CD8-positive, alpha-beta memory T cell (primary cell): ENCODE measurements at regions not wholly inside any gene's neighbourhood (a gene's known extent, or its start where the extent isn't known, plus 50 kb on each side); places are given as distances from the start of the nearest gene placed in this dataset.

ENCODE experiments used
- CTCF ChIA-PET: fragments of 350-600 bp; sonication (Branson Sonifier 250); formaldehyde crosslinking; loops from one replicate; lab custom pipeline; 2021; ENCODE audit warnings: antibody characterized with exemption; lab: Charles Lee
- POLR2A ChIA-PET: fragments of 350-600 bp; sonication (Branson Sonifier 250); formaldehyde crosslinking; loops from one replicate; lab custom pipeline; 2021; ENCODE audit warnings: antibody characterized with exemption; lab: Charles Lee
- DNase-seq, 5 donors: peaks; one replicate each; pipeline versions ENCODE4 v3.0.0 to v3.0.0-alpha.2; 2020 to 2022; ENCODE audit warnings: mixed read lengths in 1 of 5
- H3K27ac ChIP-seq: one replicate; pipeline ENCODE4 v1.7.0; 2013; ENCODE audit warnings: low read depth, mild to moderate bottlenecking, low read length, moderate library complexity
- H3K27me3 ChIP-seq: 2 replicates; pipeline ENCODE4 v1.7.0; 2013; ENCODE audit warnings: low read length, mild to moderate bottlenecking; ENCODE audit not compliant: insufficient read depth, poor library complexity, severe bottlenecking
- H3K36me3 ChIP-seq: 2 replicates; pipeline ENCODE4 v1.7.0; 2013; ENCODE audit warnings: mild to moderate bottlenecking, low read length, moderate library complexity; ENCODE audit not compliant: insufficient read depth
- H3K4me1 ChIP-seq: 2 replicates; pipeline ENCODE4 v1.7.0; 2013; ENCODE audit warnings: mild to moderate bottlenecking, low read length, moderate library complexity; ENCODE audit not compliant: insufficient read depth
- H3K4me3 ChIP-seq: 2 replicates; pipeline ENCODE4 v1.7.0; 2013; ENCODE audit warnings: mild to moderate bottlenecking, low read length
- H3K9me3 ChIP-seq: 2 replicates; pipeline ENCODE4 v1.7.0; 2013; ENCODE audit warnings: mild to moderate bottlenecking, low read length
- H3K27ac Mint-ChIP-seq, 8 donors: one replicate each; pipeline ENCODE4 v1.8.0; 2020 to 2021; ENCODE audit warnings: mixed read lengths in 8 of 8, mild to moderate bottlenecking in 6 of 8, inconsistent platforms in 3 of 8, moderate library complexity in 3 of 8
- H3K27me3 Mint-ChIP-seq, 2 donors: one replicate each; pipeline ENCODE4 v1.8.0; 2020 to 2021; ENCODE audit warnings: mixed read lengths in 2 of 2, mild to moderate bottlenecking in 1 of 2, moderate library complexity in 1 of 2
- H3K36me3 Mint-ChIP-seq, 3 donors: one replicate each; pipeline ENCODE4 v1.8.0; 2020 to 2021; ENCODE audit warnings: mixed read lengths in 3 of 3, inconsistent platforms in 1 of 3, mild to moderate bottlenecking in 1 of 3
- H3K4me1 Mint-ChIP-seq, 3 donors: one replicate each; pipeline ENCODE4 v1.8.0; 2020 to 2021; ENCODE audit warnings: mixed read lengths in 3 of 3, inconsistent platforms in 1 of 3, mild to moderate bottlenecking in 1 of 3
- H3K4me3 Mint-ChIP-seq, 7 donors: one replicate each; pipeline ENCODE4 v1.8.0; 2020 to 2021; ENCODE audit warnings: mixed read lengths in 7 of 7, mild to moderate bottlenecking in 6 of 7, moderate library complexity in 4 of 7, inconsistent platforms in 2 of 7
- H3K9me3 Mint-ChIP-seq, 5 donors: one replicate each; pipeline ENCODE4 v1.8.0; 2020 to 2022; ENCODE audit warnings: mixed read lengths in 5 of 5, mild to moderate bottlenecking in 3 of 5, moderate library complexity in 2 of 5, inconsistent platforms in 1 of 5

DNA sequence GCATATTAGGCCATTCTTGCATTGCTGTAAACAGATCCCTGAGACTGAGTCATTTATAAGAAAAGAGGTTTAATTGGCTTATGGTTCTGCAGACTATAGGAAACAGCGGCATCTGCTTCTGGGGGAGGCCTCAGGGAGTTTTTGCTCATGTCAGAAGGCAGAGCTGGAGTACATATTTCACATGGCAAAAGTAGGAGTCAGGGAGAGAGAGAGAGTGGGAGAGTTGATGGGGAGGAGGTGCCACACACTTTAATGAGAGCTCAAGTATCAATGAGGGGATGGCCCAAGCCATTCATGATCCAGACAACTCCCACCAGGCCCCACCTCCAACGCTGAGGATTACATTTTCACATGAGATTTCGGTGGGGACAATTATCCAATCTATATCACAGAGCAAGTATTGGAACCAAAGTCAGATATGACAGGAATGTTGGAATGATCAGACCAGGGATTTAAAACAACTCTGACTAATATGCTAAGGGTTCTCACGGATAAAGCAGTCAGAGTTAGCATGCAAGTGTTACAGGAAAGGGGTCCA lies 795.3 kb upstream of the CELF2 start:
- H3K27ac Mint-ChIP-seq = no peak overlapping the region
- CTCF ChIA-PET = no interaction called here

DNA sequence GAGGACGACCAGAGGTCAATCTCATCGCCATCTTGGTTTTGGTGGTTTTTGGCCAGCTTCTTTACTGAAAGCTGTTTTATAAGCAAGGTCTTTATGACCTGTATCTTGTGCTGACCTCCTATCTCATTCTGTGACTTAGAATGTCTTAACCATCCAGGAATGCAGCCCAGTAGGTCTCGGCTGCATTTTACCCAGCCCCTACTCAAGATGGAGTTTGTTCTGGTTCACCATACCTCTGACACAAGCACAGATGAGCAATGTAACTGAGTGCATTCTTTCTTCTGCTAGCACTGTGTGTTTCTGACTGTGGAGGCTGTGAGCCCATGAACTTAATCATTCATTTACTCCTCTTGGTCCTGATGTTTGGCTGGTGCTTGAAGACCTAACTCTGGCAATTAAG lies 794.5 kb upstream of the CELF2 start:
- peaks cover 0 to 2% of the 10 kb centered on the region in 2 donors for H3K27me3 Mint-ChIP-seq
- H3K27me3 ChIP-seq = no peaks in the 10 kb centered on the region
- H3K4me1 ChIP-seq = no peaks in the 10 kb centered on the region
- H3K4me3 ChIP-seq = no peak overlapping the region
- H3K27ac Mint-ChIP-seq = no peak overlapping the region
- no peak for DNase-seq
- no peaks in the 10 kb centered on the region for H3K4me1 Mint-ChIP-seq
- no peaks in the 10 kb centered on the region for H3K36me3 Mint-ChIP-seq
- H3K9me3 Mint-ChIP-seq = peaks cover 0 to 14% (median 0%) of the 10 kb centered on the region in 5 donors
- CTCF ChIA-PET = no interaction called here
- POLR2A ChIA-PET = no interaction called here
- no peaks in the 10 kb centered on the region for H3K36me3 ChIP-seq
- H3K9me3 ChIP-seq = no peaks in the 10 kb centered on the region
- H3K27ac ChIP-seq = no peak overlapping the region
- no peak overlapping the region for H3K4me3 Mint-ChIP-seq

More for the DNA sequence above, 795.3 kb upstream of the CELF2 start:
- Histone ChIP-seq H3K4me1 (no peaks in the 10 kb centered on the region), H3K36me3 (no peaks in the 10 kb centered on the region), H3K27ac (no peak overlapping the region), H3K27me3 (no peaks in the 10 kb centered on the region), H3K9me3 (no peaks in the 10 kb centered on the region), H3K4me3 (no peak overlapping the region)
- Mint-ChIP-seq H3K4me1 (no peaks in the 10 kb centered on the region), H3K36me3 (no peaks in the 10 kb centered on the region), H3K27me3 (peaks cover 0 to 2% of the 10 kb centered on the region in 2 donors), H3K9me3 (peaks cover 0 to 14% (median 0%) of the 10 kb centered on the region in 5 donors), H3K4me3 (no peak overlapping the region)
- DNase-seq = no peak
- POLR2A ChIA-PET = no interaction called here

GRCh38 chr10:10225136-10225676 lies 792.5 kb upstream of the CELF2 start:
- no peak for DNase-seq
- no peaks in the 10 kb centered on the region for H3K4me1 ChIP-seq
- ChIA-PET CTCF (no interaction called here), POLR2A (no interaction called here)
- no peaks in the 10 kb centered on the region for H3K27me3 ChIP-seq
- peaks cover 0 to 19% (median 3%) of the 10 kb centered on the region in 5 donors for H3K9me3 Mint-ChIP-seq
- no peak overlapping the region for H3K27ac Mint-ChIP-seq
- no peak overlapping the region for H3K4me3 ChIP-seq
- no peaks in the 10 kb centered on the region for H3K4me1 Mint-ChIP-seq
- H3K36me3 ChIP-seq = no peaks in the 10 kb centered on the region
- H3K9me3 ChIP-seq = no peaks in the 10 kb centered on the region
- H3K27me3 Mint-ChIP-seq = peaks cover 0 to 2% of the 10 kb centered on the region in 2 donors
- no peak overlapping the region for H3K4me3 Mint-ChIP-seq
- no peak overlapping the region for H3K27ac ChIP-seq
- H3K36me3 Mint-ChIP-seq = no peaks in the 10 kb centered on the region

- no peaks in the 10 kb centered on the region for H3K4me1 ChIP-seq
These were observed 784.4 kb upstream of the CELF2 start for GRCh38 chr10:10233229-10233628.

GRCh38 chr10:10235003-10235402 lies 782.7 kb upstream of the CELF2 start:
- no peaks in the 10 kb centered on the region for H3K36me3 ChIP-seq
- no peaks in the 10 kb centered on the region for H3K4me1 Mint-ChIP-seq
- POLR2A ChIA-PET = no interaction called here
- H3K27ac Mint-ChIP-seq = no peak overlapping the region
- H3K27ac ChIP-seq = no peak overlapping the region
- no peak for DNase-seq
- CTCF ChIA-PET = no interaction called here
- H3K4me3 Mint-ChIP-seq = no peak overlapping the region
- H3K9me3 Mint-ChIP-seq = peaks cover 0 to 1% (median 0%) of the 10 kb centered on the region in 5 donors
- H3K4me3 ChIP-seq = no peak overlapping the region
- no peaks in the 10 kb centered on the region for H3K27me3 ChIP-seq
- no peaks in the 10 kb centered on the region for H3K36me3 Mint-ChIP-seq
- no peaks in the 10 kb centered on the region for H3K27me3 Mint-ChIP-seq
- H3K9me3 ChIP-seq = no peaks in the 10 kb centered on the region
- H3K4me1 ChIP-seq = no peaks in the 10 kb centered on the region

More at GRCh38 chr10:10233229-10233628, 784.4 kb upstream of the CELF2 start:
- peaks cover 0 to 5% (median 3%) of the 10 kb centered on the region in 5 donors for H3K9me3 Mint-ChIP-seq
- no peak overlapping the region for H3K4me3 Mint-ChIP-seq
- Histone ChIP-seq H3K9me3 (no peaks in the 10 kb centered on the region), H3K27ac (no peak overlapping the region), H3K36me3 (no peaks in the 10 kb centered on the region), H3K4me3 (no peak overlapping the region), H3K27me3 (no peaks in the 10 kb centered on the region)
- no peaks in the 10 kb centered on the region for H3K27me3 Mint-ChIP-seq
- no peak for DNase-seq
- ChIA-PET POLR2A (no interaction called here), CTCF (no interaction called here)
- no peaks in the 10 kb centered on the region for H3K4me1 Mint-ChIP-seq
- H3K36me3 Mint-ChIP-seq = no peaks in the 10 kb centered on the region
- H3K27ac Mint-ChIP-seq = no peak overlapping the region

- no peak overlapping the region for H3K27ac Mint-ChIP-seq
- ChIA-PET POLR2A (no interaction called here), CTCF (no interaction called here)
- H3K27me3 Mint-ChIP-seq = no peaks in the 10 kb centered on the region
- H3K4me1 ChIP-seq = no peaks in the 10 kb centered on the region
- no peak overlapping the region for H3K4me3 ChIP-seq
- H3K27ac ChIP-seq = no peak overlapping the region
- no peaks in the 10 kb centered on the region for H3K36me3 Mint-ChIP-seq
- no peak overlapping the region for H3K4me3 Mint-ChIP-seq
- DNase-seq = no peak
- no peaks in the 10 kb centered on the region for H3K36me3 ChIP-seq
- no peaks in the 10 kb centered on the region for H3K27me3 ChIP-seq
- peaks cover 0 to 17% (median 6%) of the 10 kb centered on the region in 5 donors for H3K9me3 Mint-ChIP-seq
- H3K4me1 Mint-ChIP-seq = no peaks in the 10 kb centered on the region
- no peaks in the 10 kb centered on the region for H3K9me3 ChIP-seq
These were observed 770.1 kb upstream of the CELF2 start for GRCh38 chr10:10247585-10247984.

- Mint-ChIP-seq H3K27me3 (no peaks in the 10 kb centered on the region), H3K27ac (no peak overlapping the region), H3K4me1 (no peaks in the 10 kb centered on the region), H3K9me3 (peaks cover 0 to 20% (median 5%) of the 10 kb centered on the region in 5 donors), H3K36me3 (no peaks in the 10 kb centered on the region), H3K4me3 (no peak overlapping the region)
- Histone ChIP-seq H3K27ac (no peak overlapping the region), H3K4me3 (no peak overlapping the region), H3K27me3 (no peaks in the 10 kb centered on the region), H3K4me1 (no peaks in the 10 kb centered on the region), H3K36me3 (no peaks in the 10 kb centered on the region), H3K9me3 (no peaks in the 10 kb centered on the region)
- ChIA-PET CTCF (no interaction called here), POLR2A (no interaction called here)
- no peak for DNase-seq
These were observed 760.8 kb upstream of the CELF2 start for GRCh38 chr10:10256860-10257259.

GRCh38 chr10:10259013-10259412 lies 758.7 kb upstream of the CELF2 start:
- Histone ChIP-seq H3K9me3 (no peaks in the 10 kb centered on the region), H3K27ac (no peak overlapping the region), H3K4me3 (no peak overlapping the region), H3K36me3 (no peaks in the 10 kb centered on the region), H3K4me1 (no peaks in the 10 kb centered on the region), H3K27me3 (no peaks in the 10 kb centered on the region)
- H3K9me3 Mint-ChIP-seq = peaks cover 0 to 20% (median 5%) of the 10 kb centered on the region in 5 donors
- no peak overlapping the region for H3K4me3 Mint-ChIP-seq
- no peaks in the 10 kb centered on the region for H3K36me3 Mint-ChIP-seq
- no peak for DNase-seq
- ChIA-PET POLR2A (no interaction called here), CTCF (no interaction called here)
- no peaks in the 10 kb centered on the region for H3K27me3 Mint-ChIP-seq
- H3K4me1 Mint-ChIP-seq = no peaks in the 10 kb centered on the region
- H3K27ac Mint-ChIP-seq = no peak overlapping the region
